MM.1S (cell line): ENCODE measurements at regions not wholly inside any gene's neighbourhood (a gene's known extent, or its start where the extent isn't known, plus 50 kb on each side); places are given as distances from the start of the nearest gene placed in this dataset.

Source experiments
- EZH2phosphoT487 ChIP-seq: fragments of 300-600 bp; sonication (generic); IDR thresholded peaks from 2 replicates; pipeline ENCODE4 v1.6.1; 2018; ENCODE audit warnings: antibody characterized with exemption, low read length
- TF ChIP-seq, protein P1 (sequence below): fragments of 300-600 bp; sonication (generic); IDR thresholded peaks from 2 replicates; pipeline ENCODE4 v1.5.1; 2016; ENCODE audit warnings: antibody characterized with exemption, low read length, mixed read lengths

DNA sequence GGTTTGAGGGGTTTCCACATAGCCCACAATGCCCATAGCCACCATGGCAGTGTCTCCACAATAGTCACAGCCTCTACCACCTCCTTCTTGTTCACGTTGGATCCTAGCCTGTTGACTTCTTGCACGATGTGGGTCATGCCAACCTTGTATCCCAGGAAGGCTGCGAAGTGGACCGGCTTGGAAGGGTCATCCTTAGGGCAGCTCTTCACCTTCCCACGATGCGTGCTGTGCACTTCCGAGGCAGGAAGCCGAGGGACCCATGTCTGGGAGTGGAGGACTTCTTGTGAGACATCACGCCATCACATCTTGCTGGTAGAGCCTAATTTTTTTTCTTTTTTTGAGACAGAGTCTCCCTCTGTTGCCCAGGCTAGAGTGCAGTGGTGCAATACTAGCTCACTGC lies 144.6 kb upstream of the ASB18 start:
- TF ChIP-seq, protein P1, sequence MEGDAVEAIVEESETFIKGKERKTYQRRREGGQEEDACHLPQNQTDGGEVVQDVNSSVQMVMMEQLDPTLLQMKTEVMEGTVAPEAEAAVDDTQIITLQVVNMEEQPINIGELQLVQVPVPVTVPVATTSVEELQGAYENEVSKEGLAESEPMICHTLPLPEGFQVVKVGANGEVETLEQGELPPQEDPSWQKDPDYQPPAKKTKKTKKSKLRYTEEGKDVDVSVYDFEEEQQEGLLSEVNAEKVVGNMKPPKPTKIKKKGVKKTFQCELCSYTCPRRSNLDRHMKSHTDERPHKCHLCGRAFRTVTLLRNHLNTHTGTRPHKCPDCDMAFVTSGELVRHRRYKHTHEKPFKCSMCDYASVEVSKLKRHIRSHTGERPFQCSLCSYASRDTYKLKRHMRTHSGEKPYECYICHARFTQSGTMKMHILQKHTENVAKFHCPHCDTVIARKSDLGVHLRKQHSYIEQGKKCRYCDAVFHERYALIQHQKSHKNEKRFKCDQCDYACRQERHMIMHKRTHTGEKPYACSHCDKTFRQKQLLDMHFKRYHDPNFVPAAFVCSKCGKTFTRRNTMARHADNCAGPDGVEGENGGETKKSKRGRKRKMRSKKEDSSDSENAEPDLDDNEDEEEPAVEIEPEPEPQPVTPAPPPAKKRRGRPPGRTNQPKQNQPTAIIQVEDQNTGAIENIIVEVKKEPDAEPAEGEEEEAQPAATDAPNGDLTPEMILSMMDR: no peak
- no peak for TF ChIP-seq EZH2phosphoT487
